Jurkat, Clone E6-1 (cell line): ENCODE measurements at regions not wholly inside any gene's neighbourhood (a gene's known extent, or its start where the extent isn't known, plus 50 kb on each side); places are given as distances from the start of the nearest gene placed in this dataset.

ENCODE experiments used
- DNase-seq: peaks from one replicate; pipeline ENCODE4 v3.0.0-alpha.2; 2011; ENCODE audit warnings: low read depth, low spot score
- H3K4me3 ChIP-seq: 2 replicates; pipeline ENCODE4 v1.5.1; 2011; ENCODE audit warnings: mild to moderate bottlenecking, low read length, control low read depth, moderate library complexity

DNA sequence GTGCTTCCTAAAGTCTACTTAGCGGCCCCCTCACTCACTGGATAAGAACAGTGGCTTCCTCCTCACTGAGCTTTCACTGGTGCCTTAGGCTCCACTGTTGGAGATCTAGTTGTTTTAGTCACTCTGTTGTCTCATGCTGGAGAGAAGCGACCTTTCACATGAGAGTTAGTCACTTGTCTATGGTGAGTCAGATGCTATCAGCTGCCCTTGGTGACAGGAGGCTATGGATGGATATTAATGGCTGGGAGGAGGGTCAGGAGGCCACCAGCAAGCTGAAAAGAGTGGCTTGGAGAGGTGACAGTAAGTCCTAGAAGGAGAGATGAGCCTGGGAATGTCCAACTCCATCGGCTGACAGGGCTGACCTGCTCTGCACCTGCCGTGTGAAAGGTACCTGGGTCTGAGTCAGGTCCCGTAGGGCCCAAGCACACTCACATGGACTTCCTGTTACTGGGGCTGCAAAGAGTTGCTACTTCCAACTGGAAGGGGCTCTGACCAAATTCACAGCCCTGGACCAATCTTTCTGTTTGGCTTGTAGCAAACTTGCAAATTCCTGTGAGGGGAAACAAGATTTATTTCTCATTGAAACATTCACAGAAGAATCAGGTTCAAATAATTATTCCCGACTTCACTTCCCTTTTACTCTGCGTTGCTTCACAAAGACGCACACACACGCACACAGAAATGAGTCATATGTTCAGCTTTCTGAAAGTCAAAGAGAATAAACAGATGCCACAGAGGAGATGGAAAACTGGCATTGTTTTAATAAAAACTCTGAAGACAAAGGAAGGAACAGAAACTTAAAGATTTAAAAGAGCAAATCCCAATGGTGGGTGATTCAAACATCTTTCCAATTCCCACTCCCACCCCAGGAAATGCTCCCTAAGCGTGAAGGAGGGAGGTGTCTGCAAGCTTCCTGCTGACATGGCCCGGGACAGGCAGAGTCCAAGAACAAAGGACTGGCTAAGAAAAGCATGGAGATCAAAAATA, 203.5 kb upstream of the TWIST2 start:
- DNase-seq: no peak
- H3K4me3 ChIP-seq: no peak overlapping the region

DNA sequence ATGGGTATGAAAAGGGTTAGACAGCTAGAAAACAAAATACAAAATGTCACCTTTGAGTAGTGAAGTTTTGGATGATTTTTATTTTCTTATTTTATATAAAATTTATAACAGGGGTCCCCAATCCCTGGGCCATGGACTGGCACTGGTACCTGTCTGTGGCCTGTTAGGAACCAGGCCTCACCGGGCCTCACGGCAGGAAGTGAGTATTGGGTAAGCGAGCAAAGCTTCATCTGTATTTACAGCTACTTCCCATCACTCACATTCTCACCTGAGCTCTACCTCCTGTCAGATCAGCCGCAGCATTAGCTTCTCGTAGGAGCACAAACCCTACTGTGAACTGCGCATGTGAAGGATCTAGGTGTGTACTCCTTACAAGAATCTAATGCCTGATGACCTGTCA, 202.8 kb upstream of the TWIST2 start:
- H3K4me3 ChIP-seq: no peak overlapping the region
- no peak for DNase-seq

DNA sequence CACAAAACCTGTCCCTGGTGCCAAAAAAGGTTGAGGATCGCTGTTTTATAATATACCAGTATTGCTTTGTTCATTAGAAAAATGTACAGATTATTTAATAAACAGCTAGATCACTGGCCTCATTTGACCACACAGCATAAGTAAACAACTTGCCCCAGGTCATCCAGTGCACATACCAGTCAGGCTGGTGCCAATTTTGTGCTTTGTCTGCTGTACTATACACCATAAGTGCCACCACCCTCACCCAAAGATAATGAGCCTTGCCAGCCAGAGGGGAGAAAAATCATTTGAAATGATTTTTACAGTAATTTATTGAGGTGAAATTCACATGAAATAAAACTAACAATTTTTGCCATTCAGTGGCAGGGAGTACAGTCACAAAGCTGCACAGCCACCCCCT, 202.2 kb upstream of the TWIST2 start:
- H3K4me3 ChIP-seq: no peak overlapping the region
- DNase-seq: no peak

DNA sequence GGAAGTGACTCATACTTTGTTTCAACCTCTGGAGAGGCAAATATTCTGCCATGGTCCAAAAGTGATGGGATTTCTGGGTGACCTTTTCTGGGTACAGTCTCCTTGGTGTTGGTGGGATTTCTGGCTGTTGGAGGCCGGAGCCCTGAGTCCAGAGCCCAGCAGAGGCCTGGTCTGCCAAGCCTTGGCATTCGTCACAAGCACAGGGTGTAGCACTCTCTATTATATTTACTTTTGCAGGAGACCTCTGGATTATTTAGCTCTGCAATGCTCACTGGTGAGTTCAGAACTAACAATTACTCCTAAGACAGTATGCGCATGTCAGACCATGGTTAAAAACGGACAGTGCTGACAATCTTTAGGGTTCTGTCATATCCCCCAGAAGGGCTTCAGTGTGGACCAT, 201.6 kb upstream of the TWIST2 start:
- DNase-seq: no peak
- H3K4me3 ChIP-seq: no peak overlapping the region

DNA sequence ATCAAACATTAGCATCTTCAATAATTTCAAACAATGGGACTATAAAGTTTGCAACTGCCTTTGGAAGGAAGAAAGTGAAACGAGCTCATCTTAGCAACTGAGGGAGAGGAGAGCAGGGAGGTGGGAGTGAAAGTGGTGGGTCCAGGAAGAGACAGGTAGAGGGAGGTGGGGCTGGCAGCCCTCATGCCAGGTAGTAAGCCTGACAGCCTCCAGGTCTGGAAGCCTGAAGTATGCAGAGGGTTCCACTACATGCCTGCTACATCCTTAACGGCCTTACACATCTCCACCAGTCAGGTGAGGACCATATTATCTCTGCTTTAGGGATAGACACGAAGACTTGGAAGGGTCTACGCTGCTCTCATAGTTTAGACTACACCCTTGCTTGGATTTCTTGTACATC, 201.1 kb upstream of the TWIST2 start:
- no peak overlapping the region for H3K4me3 ChIP-seq
- DNase-seq: no peak

DNA sequence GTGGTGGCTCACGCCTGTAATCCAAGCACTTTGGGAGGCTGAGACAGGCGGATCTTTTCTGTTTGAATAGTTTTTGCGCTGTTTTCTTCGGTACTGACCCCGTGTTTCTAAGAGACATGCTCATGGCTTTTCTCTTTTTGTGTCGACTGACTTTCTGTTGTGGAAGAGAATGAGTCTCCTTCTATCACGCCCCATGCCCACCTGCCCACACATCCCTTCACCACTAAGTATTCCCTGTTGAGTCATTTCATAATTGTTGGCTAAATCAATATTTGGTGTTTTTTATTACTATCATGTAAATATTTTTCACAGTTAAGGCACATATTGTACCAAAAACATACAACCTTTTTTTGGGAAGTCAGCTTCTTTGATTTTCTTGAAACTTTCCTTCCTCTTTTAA, 198.8 kb upstream of the TWIST2 start:
- H3K4me3 ChIP-seq: no peak overlapping the region
- no peak for DNase-seq

DNA sequence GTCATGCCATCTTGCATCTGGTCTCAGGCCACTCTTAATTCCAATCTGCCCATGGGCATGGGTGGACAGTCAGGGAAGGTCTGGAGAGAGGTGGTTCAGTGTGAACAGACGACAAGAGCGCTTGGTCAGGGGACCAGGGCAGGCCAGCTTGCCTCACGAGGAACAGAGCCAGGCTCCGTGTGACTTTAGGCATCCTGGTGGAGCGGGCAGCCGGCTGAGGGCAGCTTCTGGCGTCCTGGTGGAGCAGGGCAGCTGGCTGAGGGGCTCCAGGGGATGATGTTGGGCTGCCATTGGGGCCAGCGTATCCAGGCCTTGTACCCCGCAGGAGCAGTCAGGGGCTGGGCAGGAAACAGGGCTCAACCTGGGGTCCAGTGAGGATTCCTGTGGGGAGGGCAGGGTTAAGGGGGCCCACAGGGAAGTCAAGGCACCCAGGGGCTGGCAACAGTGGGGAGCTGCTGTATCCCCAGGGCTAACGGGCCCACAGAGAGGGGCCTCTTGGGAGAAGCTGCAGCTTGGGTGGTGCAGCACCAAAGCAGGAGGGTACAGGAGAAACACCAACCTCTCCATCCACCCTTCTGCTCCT, 197.9 kb upstream of the TWIST2 start:
- no peak overlapping the region for H3K4me3 ChIP-seq
- no peak for DNase-seq

DNA sequence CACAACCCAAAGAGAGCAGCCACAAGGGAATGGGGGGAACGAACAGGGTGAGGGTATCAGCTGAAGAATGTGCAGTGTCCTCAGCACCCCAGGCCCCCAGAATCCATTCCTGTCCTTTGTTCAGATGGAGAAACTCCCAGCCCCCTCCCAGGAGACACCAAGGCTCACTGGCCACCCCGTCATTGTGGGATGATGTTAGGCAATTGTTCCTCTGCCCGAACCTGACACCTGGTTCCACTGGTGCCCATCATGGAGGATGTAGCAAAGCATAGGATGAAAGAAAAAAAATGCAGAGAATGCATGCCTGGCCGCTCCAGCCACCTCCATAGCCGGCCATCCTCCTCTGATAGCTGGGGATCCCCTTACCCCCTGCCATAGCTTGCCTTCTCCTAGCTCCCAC, 197.3 kb upstream of the TWIST2 start:
- no peak overlapping the region for H3K4me3 ChIP-seq
- no peak for DNase-seq

DNA sequence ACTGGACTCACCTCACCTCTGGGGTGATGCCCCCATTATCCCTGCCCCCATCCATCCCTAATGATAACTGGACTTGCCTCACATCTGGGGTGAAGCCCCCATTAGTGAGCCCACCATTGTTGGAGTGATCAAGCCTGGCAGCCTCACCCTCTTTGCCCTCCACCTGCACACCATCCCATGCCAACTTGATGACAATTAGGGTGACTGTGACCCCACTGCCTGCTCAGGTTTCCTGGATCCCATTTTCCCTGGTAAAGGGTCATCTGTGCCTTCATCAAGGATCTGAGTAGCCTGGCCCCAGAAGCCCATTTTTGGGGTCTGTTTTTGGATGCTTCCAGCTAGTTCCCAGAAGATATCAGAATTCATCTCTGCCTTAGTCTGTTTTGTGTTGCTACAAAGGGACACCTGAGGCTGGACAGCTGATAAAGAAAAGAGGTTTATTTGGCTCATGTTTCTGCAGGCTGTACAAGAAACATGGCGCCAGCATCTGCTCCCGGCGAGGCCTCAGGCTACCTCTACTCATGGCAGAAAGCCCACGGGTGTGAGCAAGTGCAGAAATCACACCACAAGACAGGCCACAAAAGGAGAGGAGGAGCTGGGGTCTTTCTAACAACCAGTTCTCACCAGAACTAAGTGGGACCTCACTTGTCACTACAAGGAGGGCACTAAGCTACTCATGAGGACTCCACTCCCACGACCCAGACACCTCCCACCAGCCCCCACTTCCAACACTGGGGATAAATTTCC, 196.4 kb upstream of the TWIST2 start:
- no peak for DNase-seq
- H3K4me3 ChIP-seq: no peak overlapping the region

DNA sequence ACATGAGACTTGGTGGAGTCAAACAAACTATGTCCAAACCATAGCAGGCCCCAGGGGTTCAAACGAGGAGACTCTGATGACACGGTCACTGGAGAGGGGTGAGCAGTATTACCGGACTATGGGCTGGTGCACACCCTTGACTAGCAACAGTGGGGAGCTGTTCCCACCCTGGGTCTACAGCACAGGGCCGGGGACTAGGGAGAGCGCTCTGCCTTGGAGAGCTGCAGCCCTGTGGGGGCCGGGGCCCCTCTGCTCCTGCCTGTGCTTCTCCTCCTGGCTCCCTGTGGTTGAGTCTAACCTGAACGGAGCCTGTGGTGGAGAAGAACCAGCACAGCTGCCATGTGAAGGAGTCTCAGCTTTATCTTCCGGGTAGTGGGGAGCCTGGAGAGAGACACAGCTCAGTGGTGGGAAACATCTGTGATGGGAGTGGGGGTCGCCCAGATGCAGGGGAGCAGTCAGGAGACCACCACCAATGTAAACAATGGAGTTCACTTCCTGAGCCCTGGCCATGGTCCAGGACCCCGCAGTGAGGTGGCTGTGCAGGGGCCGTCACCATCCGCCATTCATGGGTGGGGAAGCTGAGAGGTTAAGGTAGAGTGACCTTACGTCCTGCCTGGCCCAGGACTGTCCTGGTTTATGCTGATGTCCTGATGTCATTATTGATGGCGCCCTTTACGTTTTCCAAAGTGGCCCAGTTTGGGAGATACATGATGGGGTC, 195.7 kb upstream of the TWIST2 start:
- H3K4me3 ChIP-seq: no peak overlapping the region
- DNase-seq: no peak

DNA sequence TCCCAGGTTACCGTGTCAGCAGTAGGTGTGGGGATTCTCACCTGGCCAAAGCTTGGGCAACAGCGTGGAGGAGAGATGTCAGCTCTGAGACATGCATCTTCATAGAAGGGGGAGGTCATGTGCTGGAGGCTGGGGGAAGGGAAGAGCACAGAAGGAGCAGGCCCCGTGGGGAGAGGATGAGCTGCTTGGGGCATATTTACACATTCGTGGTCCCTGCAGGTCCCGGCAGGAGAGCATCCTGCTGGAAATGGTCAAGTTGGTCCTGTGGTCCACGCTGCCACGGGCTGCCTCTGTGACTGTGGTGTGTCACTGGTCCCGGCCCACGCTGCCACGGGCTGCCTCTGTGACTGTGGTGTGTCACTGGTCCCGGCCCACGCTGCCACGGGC, 195.1 kb upstream of the TWIST2 start:
- DNase-seq: no peak
- H3K4me3 ChIP-seq: no peak overlapping the region

DNA sequence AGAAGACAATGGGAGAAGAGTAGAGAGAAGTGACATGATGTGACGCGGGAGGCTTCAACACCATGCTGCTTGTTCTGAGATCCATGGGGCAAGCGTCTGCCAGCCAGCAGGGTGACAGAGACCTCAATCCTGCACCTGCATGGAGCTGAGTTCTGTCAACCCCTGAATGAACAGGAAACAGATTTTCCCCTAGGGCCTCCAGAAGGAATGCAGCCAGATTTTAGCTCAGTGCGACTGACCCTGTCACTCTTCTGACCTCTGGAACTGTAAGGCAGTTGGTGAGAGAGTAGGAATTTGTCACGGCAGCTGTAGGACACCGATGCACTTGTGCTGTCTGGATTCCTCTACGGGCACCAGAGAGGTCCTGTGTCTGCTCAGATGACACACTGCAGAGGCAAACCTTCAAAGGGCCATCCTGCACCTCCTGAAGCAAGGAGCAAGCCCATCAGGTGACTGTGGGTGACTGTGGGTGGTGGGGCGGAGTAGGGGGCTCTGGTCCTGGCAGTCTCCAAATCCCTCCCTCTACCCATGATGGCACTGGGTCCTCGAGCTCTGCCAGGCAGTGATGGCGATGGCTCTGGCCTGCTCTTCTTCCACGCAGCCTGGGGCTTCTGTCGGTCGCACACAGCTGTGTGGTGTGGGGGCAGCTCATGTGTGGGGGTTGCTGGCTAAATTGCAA, 194.3 kb upstream of the TWIST2 start:
- H3K4me3 ChIP-seq: no peak overlapping the region
- DNase-seq: no peak

DNA sequence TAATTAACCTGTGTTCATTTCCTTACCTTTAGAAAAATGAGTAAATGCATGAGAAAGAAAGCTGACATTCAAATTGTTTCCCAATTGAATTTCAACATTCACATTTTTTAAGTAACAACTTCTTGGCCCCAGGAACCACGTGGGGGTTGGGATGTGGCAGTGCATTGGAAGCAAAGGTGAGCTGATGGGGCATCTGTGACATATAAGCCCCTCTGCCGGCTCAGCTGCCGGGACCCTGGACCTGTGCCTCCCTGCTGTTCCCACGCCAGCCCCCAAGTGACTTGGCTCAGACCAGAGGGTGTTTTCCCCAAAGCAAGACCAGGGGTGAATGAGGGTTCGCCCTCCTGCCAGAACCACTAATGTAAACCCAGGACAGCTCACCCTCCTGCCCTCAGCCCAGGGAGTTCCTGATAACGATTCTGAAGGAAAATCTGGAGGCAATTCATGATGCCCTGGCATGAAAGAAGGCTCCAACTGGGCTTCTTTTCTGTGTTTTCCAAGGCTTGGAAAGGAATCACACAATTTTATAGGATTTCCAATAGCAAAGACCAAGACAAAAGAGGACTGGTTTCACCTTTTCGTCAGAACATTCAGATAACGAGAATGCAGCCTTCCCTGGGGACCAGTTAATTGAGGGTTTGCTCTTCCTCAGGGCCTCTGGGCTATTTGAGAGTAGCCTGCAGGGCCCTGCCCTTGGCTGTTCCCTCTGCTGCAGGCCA, 193.2 kb upstream of the TWIST2 start:
- H3K4me3 ChIP-seq: no peak overlapping the region
- no peak for DNase-seq

DNA sequence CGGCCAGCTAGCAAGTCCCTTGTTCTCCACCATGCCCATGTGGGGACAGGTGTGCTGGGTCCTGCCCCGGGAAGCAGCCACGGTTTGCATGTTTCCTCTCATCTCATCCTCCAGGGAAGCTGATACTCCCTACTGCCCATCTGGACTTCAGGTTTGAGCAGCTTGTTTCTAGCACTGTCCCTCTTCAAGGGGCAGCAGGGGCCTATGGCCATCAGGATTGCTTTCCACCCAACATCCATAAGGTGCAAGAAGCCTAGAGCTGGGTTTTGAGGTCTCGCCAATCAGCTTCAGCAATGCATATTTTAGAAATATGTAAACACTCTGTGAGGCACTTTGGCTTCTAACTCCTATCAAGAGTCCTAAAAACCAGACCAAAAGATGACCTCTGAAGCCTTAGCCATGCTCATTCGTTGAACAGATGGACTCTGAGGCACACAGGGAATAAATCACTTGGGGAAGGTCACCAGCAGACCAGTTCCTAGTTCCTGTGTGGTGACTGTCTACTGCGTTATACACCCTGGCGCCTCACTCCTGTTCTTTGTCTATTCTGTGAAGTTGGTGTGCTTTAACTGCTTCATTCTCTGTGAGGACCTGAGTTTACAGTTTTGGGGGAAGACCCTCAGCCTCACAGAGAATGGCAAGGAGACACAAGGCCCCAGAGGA, 192.6 kb upstream of the TWIST2 start:
- H3K4me3 ChIP-seq: no peak overlapping the region
- DNase-seq: no peak

DNA sequence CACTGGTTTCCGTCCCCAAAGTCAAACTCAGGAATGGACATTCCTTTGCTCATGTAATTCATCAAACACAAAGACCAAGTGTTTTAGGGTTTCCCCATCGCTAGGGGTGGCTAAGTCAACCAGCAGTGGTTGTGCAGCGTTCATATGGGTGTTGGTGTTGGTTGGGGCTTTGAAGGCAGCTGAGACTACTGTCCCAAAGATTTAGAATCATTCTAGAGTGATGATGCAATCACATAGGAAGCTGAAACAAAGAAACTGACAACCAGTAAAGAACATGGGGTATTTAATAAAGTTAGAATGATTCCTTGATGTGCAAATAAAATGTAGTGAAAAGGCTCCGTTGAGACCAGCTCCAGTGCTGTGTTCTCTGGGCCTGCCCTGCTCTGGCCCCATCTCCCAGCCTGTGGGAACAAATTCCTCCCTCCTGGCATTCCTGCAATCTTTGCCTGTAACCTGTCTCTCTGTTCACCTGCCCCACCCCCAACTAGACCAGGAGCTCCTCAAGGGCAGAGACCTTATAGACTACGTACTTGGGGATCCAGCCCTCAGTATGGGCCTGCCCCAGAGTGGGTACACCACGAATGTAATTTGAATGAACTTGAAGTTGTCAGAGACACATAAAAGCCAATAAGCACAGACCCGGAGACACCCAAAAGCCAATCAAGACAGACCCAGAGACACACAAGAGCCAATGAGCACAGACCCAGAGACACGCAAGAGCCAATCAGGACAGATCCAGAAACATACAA, 191.7 kb upstream of the TWIST2 start:
- DNase-seq: no peak
- no peak overlapping the region for H3K4me3 ChIP-seq

DNA sequence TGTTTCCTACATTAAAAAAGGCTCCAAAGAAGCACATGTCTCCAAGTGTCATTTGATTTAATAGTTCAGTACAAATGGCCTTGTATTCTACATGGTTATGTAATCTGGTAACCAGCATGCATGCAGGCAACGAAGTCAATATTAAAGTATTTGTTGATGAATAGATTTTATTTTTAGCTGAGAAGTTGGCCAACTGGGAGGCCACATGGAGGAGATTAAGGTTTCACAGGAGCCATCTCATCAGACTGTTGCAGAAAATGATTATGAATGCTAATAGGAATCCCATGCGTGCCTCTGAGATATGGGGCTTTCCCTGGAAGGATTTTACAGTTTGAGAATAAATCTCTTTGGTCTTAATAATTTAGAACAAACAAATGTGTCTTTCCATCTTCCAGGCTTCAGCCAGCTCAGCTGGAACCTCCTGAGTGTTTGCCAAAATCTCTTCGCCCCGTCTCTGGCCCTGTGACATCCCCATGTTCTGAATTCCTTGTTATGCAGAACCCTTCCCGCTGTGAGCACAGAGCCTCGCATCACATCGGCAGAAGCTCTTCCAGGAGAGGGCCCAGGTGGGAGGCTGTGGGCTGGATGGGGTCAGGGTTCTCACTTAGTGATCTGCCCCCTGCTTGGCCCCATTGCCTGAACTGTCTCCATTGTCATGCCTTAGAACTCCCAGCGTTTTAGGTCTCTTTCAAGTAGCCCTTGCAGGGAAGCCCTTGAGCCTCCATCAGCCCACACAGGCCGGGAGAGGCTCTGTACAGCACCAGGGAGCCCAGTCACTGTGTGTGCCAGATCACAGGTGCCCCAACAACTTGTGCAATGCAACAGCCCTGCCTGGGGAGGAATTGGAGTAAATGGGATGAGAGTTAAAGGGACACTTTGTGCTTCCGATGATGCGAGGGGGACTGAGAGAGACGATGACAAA, 190.5 kb upstream of the TWIST2 start:
- H3K4me3 ChIP-seq: no peak overlapping the region
- DNase-seq: no peak
